ENCODE measurements at regions not wholly inside any gene's neighbourhood (a gene's known extent, or its start where the extent isn't known, plus 50 kb on each side); places are given as distances from the start of the nearest gene placed in this dataset.

GRCh38 chr10:35276889-35277288, 59.4 kb upstream of the CCNY start:
- TF ChIP-seq, protein P1, sequence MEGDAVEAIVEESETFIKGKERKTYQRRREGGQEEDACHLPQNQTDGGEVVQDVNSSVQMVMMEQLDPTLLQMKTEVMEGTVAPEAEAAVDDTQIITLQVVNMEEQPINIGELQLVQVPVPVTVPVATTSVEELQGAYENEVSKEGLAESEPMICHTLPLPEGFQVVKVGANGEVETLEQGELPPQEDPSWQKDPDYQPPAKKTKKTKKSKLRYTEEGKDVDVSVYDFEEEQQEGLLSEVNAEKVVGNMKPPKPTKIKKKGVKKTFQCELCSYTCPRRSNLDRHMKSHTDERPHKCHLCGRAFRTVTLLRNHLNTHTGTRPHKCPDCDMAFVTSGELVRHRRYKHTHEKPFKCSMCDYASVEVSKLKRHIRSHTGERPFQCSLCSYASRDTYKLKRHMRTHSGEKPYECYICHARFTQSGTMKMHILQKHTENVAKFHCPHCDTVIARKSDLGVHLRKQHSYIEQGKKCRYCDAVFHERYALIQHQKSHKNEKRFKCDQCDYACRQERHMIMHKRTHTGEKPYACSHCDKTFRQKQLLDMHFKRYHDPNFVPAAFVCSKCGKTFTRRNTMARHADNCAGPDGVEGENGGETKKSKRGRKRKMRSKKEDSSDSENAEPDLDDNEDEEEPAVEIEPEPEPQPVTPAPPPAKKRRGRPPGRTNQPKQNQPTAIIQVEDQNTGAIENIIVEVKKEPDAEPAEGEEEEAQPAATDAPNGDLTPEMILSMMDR (IDR thresholded peaks at IDR 0.05): no peak
- TF ChIP-seq POLR2A (IDR thresholded peaks at IDR 0.05; ENCODE audit: low read length) (no peak), NPAS2 (CRISPR knock-in tag; IDR thresholded peaks at IDR 0.05; ENCODE audit: borderline replicate concordance) (no peak), EP300 (IDR thresholded peaks at IDR 0.05) (no peak), CEBPB (IDR thresholded peaks at IDR 0.05) (no peak), RCOR1 (IDR thresholded peaks at IDR 0.05; ENCODE audit: low read depth, low read length) (no peak), ESRRA (IDR thresholded peaks at IDR 0.05; ENCODE audit: borderline replicate concordance, low read length) (no peak), CBX8 (IDR thresholded peaks at IDR 0.05) (no peak)
- TF ChIP-seq, protein P2, sequence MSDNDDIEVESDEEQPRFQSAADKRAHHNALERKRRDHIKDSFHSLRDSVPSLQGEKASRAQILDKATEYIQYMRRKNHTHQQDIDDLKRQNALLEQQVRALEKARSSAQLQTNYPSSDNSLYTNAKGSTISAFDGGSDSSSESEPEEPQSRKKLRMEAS (IDR thresholded peaks at IDR 0.05): no peak
- TF ChIP-seq, protein P3, sequence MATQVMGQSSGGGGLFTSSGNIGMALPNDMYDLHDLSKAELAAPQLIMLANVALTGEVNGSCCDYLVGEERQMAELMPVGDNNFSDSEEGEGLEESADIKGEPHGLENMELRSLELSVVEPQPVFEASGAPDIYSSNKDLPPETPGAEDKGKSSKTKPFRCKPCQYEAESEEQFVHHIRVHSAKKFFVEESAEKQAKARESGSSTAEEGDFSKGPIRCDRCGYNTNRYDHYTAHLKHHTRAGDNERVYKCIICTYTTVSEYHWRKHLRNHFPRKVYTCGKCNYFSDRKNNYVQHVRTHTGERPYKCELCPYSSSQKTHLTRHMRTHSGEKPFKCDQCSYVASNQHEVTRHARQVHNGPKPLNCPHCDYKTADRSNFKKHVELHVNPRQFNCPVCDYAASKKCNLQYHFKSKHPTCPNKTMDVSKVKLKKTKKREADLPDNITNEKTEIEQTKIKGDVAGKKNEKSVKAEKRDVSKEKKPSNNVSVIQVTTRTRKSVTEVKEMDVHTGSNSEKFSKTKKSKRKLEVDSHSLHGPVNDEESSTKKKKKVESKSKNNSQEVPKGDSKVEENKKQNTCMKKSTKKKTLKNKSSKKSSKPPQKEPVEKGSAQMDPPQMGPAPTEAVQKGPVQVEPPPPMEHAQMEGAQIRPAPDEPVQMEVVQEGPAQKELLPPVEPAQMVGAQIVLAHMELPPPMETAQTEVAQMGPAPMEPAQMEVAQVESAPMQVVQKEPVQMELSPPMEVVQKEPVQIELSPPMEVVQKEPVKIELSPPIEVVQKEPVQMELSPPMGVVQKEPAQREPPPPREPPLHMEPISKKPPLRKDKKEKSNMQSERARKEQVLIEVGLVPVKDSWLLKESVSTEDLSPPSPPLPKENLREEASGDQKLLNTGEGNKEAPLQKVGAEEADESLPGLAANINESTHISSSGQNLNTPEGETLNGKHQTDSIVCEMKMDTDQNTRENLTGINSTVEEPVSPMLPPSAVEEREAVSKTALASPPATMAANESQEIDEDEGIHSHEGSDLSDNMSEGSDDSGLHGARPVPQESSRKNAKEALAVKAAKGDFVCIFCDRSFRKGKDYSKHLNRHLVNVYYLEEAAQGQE (IDR thresholded peaks at IDR 0.05): no peak
- TF ChIP-seq, protein P4, sequence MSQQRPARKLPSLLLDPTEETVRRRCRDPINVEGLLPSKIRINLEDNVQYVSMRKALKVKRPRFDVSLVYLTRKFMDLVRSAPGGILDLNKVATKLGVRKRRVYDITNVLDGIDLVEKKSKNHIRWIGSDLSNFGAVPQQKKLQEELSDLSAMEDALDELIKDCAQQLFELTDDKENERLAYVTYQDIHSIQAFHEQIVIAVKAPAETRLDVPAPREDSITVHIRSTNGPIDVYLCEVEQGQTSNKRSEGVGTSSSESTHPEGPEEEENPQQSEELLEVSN (IDR thresholded peaks at IDR 0.05; ENCODE audit: borderline replicate concordance, low read depth): no peak
